IPS-18a (cell line): ENCODE measurements at regions not wholly inside any gene's neighbourhood (a gene's known extent, or its start where the extent isn't known, plus 50 kb on each side); places are given as distances from the start of the nearest gene placed in this dataset.
"Not testable (repeated sequence)": the region's sequence is repeated elsewhere in the genome, so short reads cannot be mapped to it uniquely, and the experiment has no call there.

ENCODE experiments used
- H3K27ac ChIP-seq: one replicate; pipeline ENCODE4 v1.5.1; 2013; ENCODE audit warnings: low read length
- H3K27me3 ChIP-seq: one replicate; pipeline ENCODE4 v1.6.1; 2013; ENCODE audit warnings: mild to moderate bottlenecking, low read length; ENCODE audit not compliant: control insufficient read depth, insufficient read depth
- H3K36me3 ChIP-seq: one replicate; pipeline ENCODE4 v1.6.1; 2013; ENCODE audit warnings: low read depth, low read length; ENCODE audit not compliant: control insufficient read depth
- H3K4me1 ChIP-seq: one replicate; pipeline ENCODE4 v1.6.1; 2013; ENCODE audit warnings: low read depth, low read length; ENCODE audit not compliant: control insufficient read depth
- H3K4me3 ChIP-seq: one replicate; pipeline ENCODE4 v1.5.1; 2013; ENCODE audit warnings: low read length
- H3K9ac ChIP-seq: one replicate; pipeline ENCODE4 v1.6.1; 2013; ENCODE audit warnings: mild to moderate bottlenecking, low read length, moderate library complexity
- H3K9me3 ChIP-seq: one replicate; pipeline ENCODE4 v1.6.1; 2013; ENCODE audit warnings: low read depth, low read length; ENCODE audit not compliant: control insufficient read depth

GRCh38 chr6:118718297-118718696, 66.9 kb upstream of the CEP85L start:
- Histone ChIP-seq H3K27me3 (no peaks in the 10 kb centered on the region), H3K36me3 (no peaks in the 10 kb centered on the region), H3K4me3 (no peak overlapping the region), H3K4me1 (no peaks in the 10 kb centered on the region), H3K9ac (no peak overlapping the region), H3K9me3 (no peaks in the 10 kb centered on the region), H3K27ac (no peak overlapping the region)

DNA sequence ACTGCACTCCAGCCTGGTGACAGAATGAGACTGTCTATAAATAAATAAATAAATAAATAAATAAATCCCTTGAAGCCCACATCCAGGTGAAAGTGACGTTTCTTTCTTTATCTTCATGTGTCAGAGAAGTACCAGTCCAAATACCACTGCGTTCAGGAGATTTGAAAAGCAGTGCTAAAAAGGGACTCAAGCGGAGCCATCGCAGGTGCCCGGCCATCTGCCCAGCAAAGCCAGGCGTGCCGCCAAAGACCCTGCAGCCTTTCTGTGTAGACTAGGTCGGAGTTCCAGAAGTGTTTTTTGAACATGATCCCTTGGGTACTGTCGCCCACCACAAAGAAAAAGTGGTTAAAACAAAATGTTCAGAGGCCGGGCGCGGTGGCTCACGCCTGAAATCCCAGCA, 65.7 kb upstream of the CEP85L start:
- Histone ChIP-seq H3K9ac (no peak overlapping the region), H3K36me3 (no peaks in the 10 kb centered on the region), H3K27me3 (no peaks in the 10 kb centered on the region), H3K4me3 (no peak overlapping the region), H3K27ac (no peak overlapping the region), H3K9me3 (no peaks in the 10 kb centered on the region), H3K4me1 (no peaks in the 10 kb centered on the region)

GRCh38 chr6:118715907-118716306, 64.5 kb upstream of the CEP85L start:
- H3K27ac ChIP-seq, H3K9me3 ChIP-seq, H3K9ac ChIP-seq: not testable (repeated sequence)

DNA sequence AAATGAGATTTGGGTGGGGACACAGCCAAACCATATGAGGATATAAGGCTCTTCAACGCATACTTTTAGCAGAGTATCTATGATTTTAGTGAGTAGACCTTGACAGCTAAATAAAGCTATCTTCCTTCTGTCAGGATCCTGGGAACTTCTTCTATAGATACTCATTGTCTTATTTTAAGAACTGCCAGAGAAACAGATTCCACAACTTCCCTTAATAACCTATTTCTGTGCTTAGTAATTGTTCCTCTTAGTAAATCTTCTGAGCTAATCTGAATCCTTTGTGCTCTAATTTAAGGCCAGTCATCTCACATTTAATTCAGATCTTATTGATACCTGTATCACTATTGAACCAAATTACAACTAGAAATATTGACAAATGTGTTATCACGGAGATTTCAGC, 64.0 kb upstream of the CEP85L start:
- Histone ChIP-seq H3K36me3 (no peaks in the 10 kb centered on the region), H3K9ac (no peak overlapping the region), H3K27me3 (no peaks in the 10 kb centered on the region), H3K9me3 (no peaks in the 10 kb centered on the region), H3K4me1 (no peaks in the 10 kb centered on the region), H3K27ac (no peak overlapping the region), H3K4me3 (no peak overlapping the region)

More at GRCh38 chr6:118715907-118716306, 64.5 kb upstream of the CEP85L start:
- H3K4me1 ChIP-seq, H3K4me3 ChIP-seq, H3K36me3 ChIP-seq, H3K27me3 ChIP-seq: not testable (repeated sequence)

GRCh38 chr6:118714756-118715155, 63.4 kb upstream of the CEP85L start:
- no peaks in the 10 kb centered on the region for H3K36me3 ChIP-seq
- H3K9me3 ChIP-seq = no peaks in the 10 kb centered on the region
- no peaks in the 10 kb centered on the region for H3K27me3 ChIP-seq
- peaks cover 4% of the 10 kb centered on the region for H3K4me1 ChIP-seq
- H3K4me3 ChIP-seq = no peak overlapping the region
- no peak overlapping the region for H3K9ac ChIP-seq
- no peak overlapping the region for H3K27ac ChIP-seq

- no peak overlapping the region for H3K27ac ChIP-seq
- no peak overlapping the region for H3K4me3 ChIP-seq
Observed at GRCh38 chr6:118712969-118713368, 61.6 kb upstream of the CEP85L start.

GRCh38 chr6:118710616-118711015, 59.2 kb upstream of the CEP85L start:
- Histone ChIP-seq H3K4me3 (no peak overlapping the region), H3K9ac (no peak overlapping the region), H3K9me3 (no peaks in the 10 kb centered on the region), H3K4me1 (peaks cover 23% of the 10 kb centered on the region), H3K36me3 (no peaks in the 10 kb centered on the region), H3K27ac (no peak overlapping the region), H3K27me3 (no peaks in the 10 kb centered on the region)

More at GRCh38 chr6:118712969-118713368, 61.6 kb upstream of the CEP85L start:
- Histone ChIP-seq H3K9ac (no peak overlapping the region), H3K9me3 (no peaks in the 10 kb centered on the region), H3K4me1 (peaks cover 13% of the 10 kb centered on the region), H3K27me3 (no peaks in the 10 kb centered on the region), H3K36me3 (no peaks in the 10 kb centered on the region)

DNA sequence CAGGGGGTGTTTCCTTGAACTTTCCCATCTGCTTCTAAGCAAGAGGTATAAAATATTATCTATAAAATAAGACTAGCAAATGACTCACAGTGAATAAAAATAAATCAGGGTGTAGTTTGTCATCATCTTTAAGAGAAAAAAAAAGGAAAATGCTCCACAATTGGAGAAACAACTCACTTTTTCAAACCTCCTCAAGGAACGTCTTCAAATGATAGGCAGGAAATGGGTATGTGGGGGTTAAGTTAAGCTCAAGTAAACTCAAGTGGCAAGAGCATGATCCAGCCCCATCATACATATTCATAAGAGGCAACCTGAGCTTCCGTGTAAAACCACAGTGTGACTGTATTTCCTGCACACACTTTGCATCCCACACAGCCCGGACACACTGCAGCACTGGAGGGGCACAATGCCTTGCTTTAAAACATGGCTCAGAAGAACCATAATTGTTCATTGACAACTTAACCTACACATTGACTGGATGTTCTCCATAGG, 58.5 kb upstream of the CEP85L start:
- Histone ChIP-seq H3K27ac (no peak overlapping the region), H3K36me3 (no peaks in the 10 kb centered on the region), H3K9me3 (no peaks in the 10 kb centered on the region), H3K27me3 (no peaks in the 10 kb centered on the region), H3K4me3 (no peak overlapping the region), H3K4me1 (peaks cover 29% of the 10 kb centered on the region), H3K9ac (no peak overlapping the region)

GRCh38 chr6:118708744-118709143, 57.4 kb upstream of the CEP85L start:
- H3K9ac ChIP-seq = no peak overlapping the region
- H3K4me3 ChIP-seq = peak overlapping the region; percentile 4
- no peak overlapping the region for H3K27ac ChIP-seq
- no peaks in the 10 kb centered on the region for H3K27me3 ChIP-seq
- H3K9me3 ChIP-seq = no peaks in the 10 kb centered on the region
- H3K4me1 ChIP-seq = peaks cover 32% of the 10 kb centered on the region
- no peaks in the 10 kb centered on the region for H3K36me3 ChIP-seq

- Histone ChIP-seq H3K27me3 (no peaks in the 10 kb centered on the region), H3K4me1 (peaks cover 32% of the 10 kb centered on the region), H3K36me3 (no peaks in the 10 kb centered on the region), H3K4me3 (no peak overlapping the region), H3K9me3 (no peaks in the 10 kb centered on the region), H3K9ac (no peak overlapping the region), H3K27ac (no peak overlapping the region)
Observed at GRCh38 chr6:118708055-118708454, 56.7 kb upstream of the CEP85L start.

DNA sequence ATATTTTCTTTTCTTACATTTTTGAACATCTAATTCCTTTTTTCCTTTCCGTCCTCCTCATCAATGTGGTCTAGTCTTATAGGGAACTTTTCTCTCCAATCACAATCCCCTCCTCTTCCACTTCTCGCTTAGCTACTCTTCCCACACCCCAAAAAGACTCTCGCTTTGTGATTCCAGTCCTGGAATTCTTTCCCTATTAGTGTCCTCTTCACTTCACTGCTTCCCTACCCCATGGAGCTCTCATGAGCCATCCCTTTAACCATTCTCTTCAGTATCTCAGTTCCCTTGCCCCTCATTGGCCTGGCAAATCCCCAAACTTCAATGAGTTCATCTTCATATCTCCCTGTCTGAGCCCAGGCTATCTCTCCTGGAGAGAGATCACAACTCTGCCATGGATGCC, 55.3 kb upstream of the CEP85L start:
- Histone ChIP-seq H3K27me3 (no peaks in the 10 kb centered on the region), H3K27ac (no peak overlapping the region), H3K9me3 (no peaks in the 10 kb centered on the region), H3K9ac (no peak overlapping the region), H3K4me3 (no peak overlapping the region), H3K4me1 (peaks cover 32% of the 10 kb centered on the region), H3K36me3 (no peaks in the 10 kb centered on the region)

- H3K9me3 ChIP-seq = no peaks in the 10 kb centered on the region
- peaks cover 32% of the 10 kb centered on the region for H3K4me1 ChIP-seq
- H3K36me3 ChIP-seq = no peaks in the 10 kb centered on the region
- no peaks in the 10 kb centered on the region for H3K27me3 ChIP-seq
- H3K4me3 ChIP-seq = no peak overlapping the region
- no peak overlapping the region for H3K9ac ChIP-seq
- no peak overlapping the region for H3K27ac ChIP-seq
Observed at GRCh38 chr6:118705544-118706491, 54.4 kb upstream of the CEP85L start.
